Anterior cingulate cortex (tissue), 58 donors: ENCODE measurements at regions not wholly inside any gene's neighbourhood (a gene's known extent, or its start where the extent isn't known, plus 50 kb on each side); places are given as distances from the start of the nearest gene placed in this dataset.
A peak's percentile ranks its signal among the peaks of the same experiment; 100 is the strongest.
"Not testable (repeated sequence)": the region's sequence is repeated elsewhere in the genome, so short reads cannot be mapped to it uniquely, and the experiment has no call there.

Source experiments
- DNase-seq, 58 donors: peaks; one replicate each; lab custom pipeline; 2025; lab: John Stamatoyannopoulos, UW

- no peak for DNase-seq
These were observed 439.0 kb upstream of the ADAMTS9 start for GRCh38 chr3:65126527-65127410.

DNA sequence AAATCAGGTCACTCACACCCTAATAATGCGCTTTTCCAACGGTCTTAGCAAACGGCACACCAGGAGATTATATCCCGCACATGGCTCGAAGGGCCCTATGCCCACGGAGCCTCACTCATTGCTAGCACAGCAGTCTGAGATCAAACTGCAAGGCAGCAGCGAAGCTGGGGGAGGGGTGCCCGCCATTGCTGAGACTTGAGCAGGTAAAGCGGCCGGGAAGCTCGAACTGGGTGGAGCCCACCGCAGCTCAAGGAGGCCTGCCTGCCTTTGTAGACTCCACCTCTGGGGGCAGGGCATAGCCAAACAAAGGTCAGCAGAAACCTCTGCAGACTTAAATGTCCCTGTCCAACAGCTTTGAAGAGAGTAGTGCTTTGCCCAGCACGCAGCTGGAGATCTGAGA lies 432.4 kb upstream of the ADAMTS9 start:
- not testable (repeated sequence) for DNase-seq

GRCh38 chr3:65118912-65119499 lies 431.2 kb upstream of the ADAMTS9 start:
- no peak for DNase-seq

- no peak for DNase-seq
These were observed 426.2 kb upstream of the ADAMTS9 start for GRCh38 chr3:65114041-65114440.

DNA sequence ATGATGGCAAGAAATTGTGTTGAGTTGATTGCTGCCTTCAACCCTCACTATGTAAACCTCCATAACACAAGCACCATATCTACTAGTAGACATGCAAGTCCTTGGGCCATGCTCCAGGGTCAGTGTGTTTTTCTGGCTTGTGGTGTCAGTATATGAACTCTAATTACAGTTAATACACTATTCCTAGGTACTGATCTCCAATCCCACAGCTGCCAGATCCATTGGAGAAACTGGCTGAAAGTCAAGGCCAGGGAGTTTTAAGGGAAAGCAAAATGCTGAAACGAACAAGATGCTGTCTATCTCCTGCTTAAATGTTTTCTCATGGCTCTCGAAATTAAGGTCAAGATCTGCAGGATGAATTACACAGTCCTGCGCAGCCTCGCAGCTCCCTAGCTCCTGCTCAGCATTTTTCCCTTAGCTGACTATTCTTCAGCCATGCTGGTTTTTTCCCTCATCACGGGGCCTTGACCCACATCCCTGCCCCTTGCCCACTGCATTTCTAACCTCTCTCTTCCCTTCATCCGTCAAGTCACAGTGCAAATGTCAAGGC lies 425.0 kb upstream of the ADAMTS9 start:
- no peak for DNase-seq

GRCh38 chr3:65110661-65111060 lies 422.9 kb upstream of the ADAMTS9 start:
- no peak for DNase-seq

GRCh38 chr3:65109966-65110500 lies 422.2 kb upstream of the ADAMTS9 start:
- DNase-seq, result no peak

- peak in 6 of 58 donors; percentile 1 to 20 (median 7) for DNase-seq
These were observed 419.4 kb upstream of the ADAMTS9 start for GRCh38 chr3:65107174-65107573.

- no peak for DNase-seq
These were observed 413.6 kb upstream of the ADAMTS9 start for GRCh38 chr3:65101450-65101849.

- DNase-seq, result no peak
These were observed 410.6 kb upstream of the ADAMTS9 start for GRCh38 chr3:65098400-65098799.

DNA sequence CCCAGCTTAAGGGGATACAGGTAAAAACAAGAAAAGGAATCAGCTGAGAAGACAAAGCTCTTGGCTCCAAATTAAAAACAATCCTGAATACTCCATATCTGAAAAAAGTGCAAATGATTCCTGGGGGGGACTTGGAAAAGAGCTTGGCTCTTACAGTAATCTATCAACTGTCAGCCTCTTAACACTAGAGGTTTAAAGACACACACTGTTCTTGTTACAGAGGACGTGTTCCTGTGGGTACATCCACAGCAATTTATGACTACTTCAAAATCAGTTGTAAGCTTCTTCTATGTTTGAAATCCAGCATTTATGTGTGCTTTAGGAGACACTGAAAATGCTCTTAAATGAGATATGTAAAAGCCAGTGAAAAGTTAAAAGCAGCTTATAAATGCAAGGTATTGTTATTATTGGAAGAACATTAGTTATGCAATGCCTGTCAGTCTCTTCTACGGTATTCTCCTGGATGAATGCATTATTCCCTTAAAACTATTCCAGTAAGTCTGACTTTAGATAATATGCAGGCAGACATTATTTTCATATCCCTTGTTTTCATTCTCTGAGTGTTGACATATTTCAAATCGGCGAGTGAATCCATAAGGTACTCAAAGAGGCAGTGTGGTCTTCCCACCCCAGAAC lies 408.4 kb upstream of the ADAMTS9 start:
- no peak for DNase-seq

- DNase-seq, result peak in 1 of 58 donors; percentile 2
These were observed 406.9 kb upstream of the ADAMTS9 start for GRCh38 chr3:65094723-65095122.

GRCh38 chr3:65093641-65094040 lies 405.8 kb upstream of the ADAMTS9 start:
- no peak for DNase-seq

DNA sequence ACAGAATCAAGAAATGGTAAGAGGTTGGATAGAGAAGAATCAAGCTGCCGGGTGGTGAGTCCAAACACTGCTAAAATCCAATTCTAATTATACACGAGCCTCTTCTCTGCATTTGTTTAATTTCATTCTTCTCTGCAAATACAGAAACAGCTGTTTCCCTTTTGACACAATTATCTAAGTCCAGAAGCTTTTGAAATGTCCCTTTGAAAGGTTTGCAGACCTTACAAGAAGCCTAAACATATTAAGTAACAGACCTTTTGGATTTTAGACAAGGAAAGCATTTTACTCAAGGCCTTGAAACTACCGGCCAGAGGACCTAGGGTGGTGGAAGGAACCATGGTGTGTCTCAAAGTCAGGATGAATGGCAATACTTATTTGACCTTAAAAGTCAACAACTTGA lies 403.8 kb upstream of the ADAMTS9 start:
- no peak for DNase-seq

DNA sequence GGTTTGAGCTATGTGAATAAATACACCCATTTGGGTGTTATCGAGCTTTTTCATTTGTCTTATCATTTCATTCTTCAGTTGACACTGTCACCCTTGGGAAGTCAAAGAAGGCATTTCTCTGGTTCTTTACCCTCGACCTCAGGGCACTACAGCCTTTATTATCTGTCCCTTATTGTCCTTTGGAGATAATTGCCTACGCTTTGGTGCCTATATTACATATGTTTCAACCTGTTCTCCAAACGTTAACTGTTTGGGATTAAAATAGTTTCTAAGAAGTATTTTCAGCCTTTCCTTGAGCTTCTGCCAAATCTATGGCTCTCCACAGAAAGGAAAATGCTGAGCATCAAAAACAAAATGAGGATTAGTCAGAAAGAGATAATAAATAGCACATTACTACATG lies 395.4 kb upstream of the ADAMTS9 start:
- peak in 2 of 58 donors; percentile 1 to 3 for DNase-seq

DNA sequence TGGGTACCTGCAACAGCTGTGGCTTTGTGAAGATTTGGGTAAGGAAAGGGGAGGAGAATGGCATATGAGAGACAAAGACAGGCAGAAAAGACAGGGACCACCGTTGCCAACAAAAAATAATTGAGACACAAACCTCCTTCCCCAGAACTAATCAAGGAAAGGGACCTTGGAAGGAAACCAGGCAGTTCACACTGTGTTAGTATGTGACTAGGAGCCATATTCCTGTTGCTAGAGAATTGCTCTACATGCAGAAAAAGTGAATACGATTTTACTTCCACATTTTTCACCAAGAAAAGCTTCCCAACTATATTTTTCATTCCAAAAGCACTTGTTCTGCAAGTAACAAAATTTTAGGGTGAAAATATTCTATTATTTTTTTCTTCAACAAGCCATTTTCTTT lies 393.7 kb upstream of the ADAMTS9 start:
- no peak for DNase-seq

DNA sequence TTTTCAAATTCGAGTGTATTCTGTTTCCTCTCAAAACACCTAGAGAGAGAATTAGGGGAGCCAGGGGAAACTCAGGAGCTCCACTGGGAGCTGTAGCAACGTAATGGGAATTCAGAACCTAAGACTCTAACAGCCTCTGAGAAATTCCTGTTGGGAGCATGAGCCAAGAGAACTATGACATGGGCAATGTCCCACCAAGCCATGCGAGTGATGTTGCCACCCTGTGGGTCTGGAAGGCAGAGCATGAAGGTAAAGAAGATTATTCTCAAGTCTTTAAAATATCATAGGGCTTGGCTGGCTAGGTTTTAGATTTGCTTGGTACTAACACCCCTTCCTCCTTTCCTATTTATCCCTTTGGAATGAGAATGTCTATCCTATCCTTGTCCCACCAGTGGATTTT lies 392.6 kb upstream of the ADAMTS9 start:
- DNase-seq, result no peak

GRCh38 chr3:65079560-65079959 lies 391.8 kb upstream of the ADAMTS9 start:
- DNase-seq, result no peak

DNA sequence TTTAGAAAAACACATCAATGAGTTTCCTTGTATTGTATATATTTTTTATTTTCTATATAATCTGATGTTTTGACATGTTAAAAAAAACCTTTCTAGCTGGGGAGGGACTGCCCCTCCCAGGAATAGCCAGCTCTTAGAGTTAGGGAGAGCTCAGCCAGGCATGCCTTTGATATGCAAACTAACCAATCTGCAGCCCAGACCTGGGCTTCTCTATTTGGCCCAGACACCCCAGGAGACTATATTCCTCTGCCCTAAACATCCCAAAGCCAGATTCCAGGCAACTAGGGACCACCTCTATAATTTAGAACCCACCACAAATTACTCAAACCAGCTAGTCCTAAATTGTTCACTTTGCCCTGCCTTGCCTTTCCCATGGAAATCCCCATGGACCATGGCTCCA lies 390.9 kb upstream of the ADAMTS9 start:
- no peak for DNase-seq

GRCh38 chr3:65077124-65077523 lies 389.3 kb upstream of the ADAMTS9 start:
- DNase-seq, result no peak

DNA sequence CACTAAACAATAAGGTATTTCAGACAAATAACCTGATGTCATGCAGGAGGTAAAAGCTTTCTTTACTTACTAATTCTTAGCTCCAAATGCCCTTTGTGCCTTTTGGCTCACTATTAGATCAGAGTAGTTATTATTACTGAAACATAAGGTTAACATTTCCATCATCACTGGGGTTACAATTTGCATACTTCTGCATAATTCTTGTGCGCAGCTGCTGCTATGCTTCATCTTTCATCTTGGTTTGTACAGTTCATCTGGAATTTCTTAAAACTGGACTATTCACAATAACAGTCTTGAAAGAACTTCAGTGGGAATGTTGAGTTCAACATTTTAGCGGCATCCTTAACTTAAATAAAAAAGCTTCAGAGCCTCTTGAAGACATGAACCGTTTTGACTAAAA lies 383.2 kb upstream of the ADAMTS9 start:
- no peak for DNase-seq
